Dermis blood vessel endothelial cell (primary cell): ENCODE measurements at regions not wholly inside any gene's neighbourhood (a gene's known extent, or its start where the extent isn't known, plus 50 kb on each side); places are given as distances from the start of the nearest gene placed in this dataset.
"Not testable (repeated sequence)": the region's sequence is repeated elsewhere in the genome, so short reads cannot be mapped to it uniquely, and the experiment has no call there.

Experiments
- DNase-seq: peaks from one replicate; pipeline ENCODE4 v3.0.0; 2010

GRCh38 chr4:53959343-53960120, 104.9 kb downstream of the CHIC2 start:
- DNase-seq = no peak

GRCh38 chr4:53956454-53956853, 108.0 kb downstream of the CHIC2 start:
- DNase-seq = peak; percentile 36

GRCh38 chr4:53956053-53956452, 108.4 kb downstream of the CHIC2 start:
- DNase-seq = peak; percentile 6

- DNase-seq = no peak
These were observed 113.0 kb downstream of the CHIC2 start for GRCh38 chr4:53951414-53951813.

- DNase-seq = peak; percentile 94
These were observed 120.9 kb downstream of the CHIC2 start for GRCh38 chr4:53943345-53944085.

GRCh38 chr4:53942712-53943111, 121.7 kb downstream of the CHIC2 start:
- DNase-seq = no peak

- DNase-seq = no peak
These were observed 123.1 kb downstream of the CHIC2 start for GRCh38 chr4:53941331-53941730.

GRCh38 chr4:53939892-53940291, 124.5 kb downstream of the CHIC2 start:
- DNase-seq = not testable (repeated sequence)

- peak; percentile 58 for DNase-seq
These were observed 126.5 kb downstream of the CHIC2 start for GRCh38 chr4:53937918-53938317.

- DNase-seq = no peak
These were observed 127.1 kb downstream of the CHIC2 start for GRCh38 chr4:53937327-53937726.

GRCh38 chr4:53935780-53936179, 128.6 kb downstream of the CHIC2 start:
- no peak for DNase-seq

- peak; percentile 10 for DNase-seq
These were observed 131.4 kb downstream of the CHIC2 start for GRCh38 chr4:53932796-53933610.

GRCh38 chr4:53931461-53931961, 132.9 kb downstream of the CHIC2 start:
- no peak for DNase-seq

- peak; percentile 94 for DNase-seq
These were observed 134.2 kb downstream of the CHIC2 start for GRCh38 chr4:53929955-53930798.

GRCh38 chr4:53929311-53929710, 135.1 kb downstream of the CHIC2 start:
- no peak for DNase-seq

GRCh38 chr4:53928825-53929224, 135.6 kb downstream of the CHIC2 start:
- DNase-seq = no peak

GRCh38 chr4:53925050-53925605, 139.3 kb downstream of the CHIC2 start:
- DNase-seq = no peak

- no peak for DNase-seq
These were observed 139.9 kb downstream of the CHIC2 start for GRCh38 chr4:53924333-53925049.

GRCh38 chr4:53923921-53924320, 140.5 kb downstream of the CHIC2 start:
- DNase-seq = no peak

GRCh38 chr4:53921856-53922255, 142.5 kb downstream of the CHIC2 start:
- DNase-seq = no peak

- DNase-seq = no peak
These were observed 143.5 kb downstream of the CHIC2 start for GRCh38 chr4:53920883-53921282.
